K562 (cell line): ENCODE measurements at regions not wholly inside any gene's neighbourhood (a gene's known extent, or its start where the extent isn't known, plus 50 kb on each side); places are given as distances from the start of the nearest gene placed in this dataset.

Experiments
- CTBP1 ChIP-seq: fragments of 450-650 bp; IDR thresholded peaks from 2 replicates; pipeline ENCODE4 v1.6.1; 2016; ENCODE audit warnings: borderline replicate concordance
- HDAC1 ChIP-seq, 2 experiments: fragments of 450-650 bp; IDR thresholded peaks; 2 replicates each; pipeline ENCODE4 v1.6.1; 2016 to 2017; ENCODE audit warnings: inconsistent platforms in 1 of 2, mild to moderate bottlenecking in 1 of 2, moderate library complexity in 1 of 2
- MYBL2 ChIP-seq, 2 experiments: fragments of 450-650 bp in 1 of 2; sonication (generic) in 1 of 2; formaldehyde crosslinking in 1 of 2; IDR thresholded peaks; 2 replicates each; pipeline versions ENCODE4 v1.6.1 to v1.8.1; 2017 to 2022; ENCODE audit warnings: borderline replicate concordance in 1 of 2, inconsistent platforms in 1 of 2, low read depth in 1 of 2, mild to moderate bottlenecking in 1 of 2, missing genetic modification reagents in 1 of 2, moderate library complexity in 1 of 2
- PTBP1 ChIP-seq: fragments of 200-400 bp; formaldehyde crosslinking; IDR thresholded peaks from 2 replicates; pipeline ENCODE4 v1.6.1; 2017; ENCODE audit warnings: low read depth, low read length
- PURB ChIP-seq: sonication (generic); formaldehyde crosslinking; IDR thresholded peaks from 2 replicates; pipeline ENCODE4 v1.9.0; 2021; ENCODE audit warnings: low read depth, mild to moderate bottlenecking, missing genetic modification reagents
- SMAD2 ChIP-seq: fragments of 150-350 bp; IDR thresholded peaks from 2 replicates; pipeline ENCODE4 v1.6.1; 2014; ENCODE audit warnings: low read depth, mild to moderate bottlenecking, low read length
- ZNF436 ChIP-seq: fragments of 250-450, 450-650 bp; sonication (Bioruptor Pico); formaldehyde crosslinking; IDR thresholded peaks from 2 replicates; pipeline ENCODE4 v1.7.0; 2020; ENCODE audit warnings: mild to moderate bottlenecking
- ZNF444 ChIP-seq: fragments of 250-450 bp; sonication (Bioruptor Pico); IDR thresholded peaks from 2 replicates; pipeline ENCODE4 v1.4.0; 2020; ENCODE audit warnings: mild to moderate bottlenecking, moderate library complexity
- ZNF57 ChIP-seq: fragments of 450-650 bp; formaldehyde crosslinking; IDR thresholded peaks from 2 replicates; pipeline ENCODE4 v1.4.0; 2020; ENCODE audit warnings: mild to moderate bottlenecking, moderate library complexity
- TF ChIP-seq, protein P1 (sequence below): sonication (generic); formaldehyde crosslinking; IDR thresholded peaks from 2 replicates; pipeline ENCODE4 v1.8.0; 2022; ENCODE audit warnings: mild to moderate bottlenecking, missing genetic modification reagents
- TF ChIP-seq, protein P2 (sequence below), 2 experiments: fragments of 450-650 bp; IDR thresholded peaks; 2 replicates each; pipeline ENCODE4 v1.6.1; 2016; ENCODE audit warnings: mild to moderate bottlenecking in 2 of 2, borderline replicate concordance in 1 of 2, low read depth in 1 of 2, moderate library complexity in 1 of 2
- TF ChIP-seq, protein P3 (sequence below): fragments of 250-450 bp; sonication (Bioruptor Pico); IDR thresholded peaks from 2 replicates; pipeline ENCODE4 v1.5.1; 2021; ENCODE audit warnings: mild to moderate bottlenecking
- TF ChIP-seq, protein P4 (sequence below), 3 experiments: fragments of 200-800 bp in 1 of 3; fragments of 250-450 bp in 1 of 3; fragments of 450-650 bp in 1 of 3; sonication (Bioruptor Pico) in 1 of 3; sonication (Bioruptor generic) in 1 of 3; formaldehyde crosslinking in 1 of 3; IDR thresholded peaks; 2 replicates each; pipeline versions ENCODE4 v1.6.1 to v1.8.0; 2016 to 2022; ENCODE audit warnings: mild to moderate bottlenecking in 2 of 3, missing genetic modification characterization in 2 of 3, missing compliant biosample characterization in 1 of 3, moderate library complexity in 1 of 3

DNA sequence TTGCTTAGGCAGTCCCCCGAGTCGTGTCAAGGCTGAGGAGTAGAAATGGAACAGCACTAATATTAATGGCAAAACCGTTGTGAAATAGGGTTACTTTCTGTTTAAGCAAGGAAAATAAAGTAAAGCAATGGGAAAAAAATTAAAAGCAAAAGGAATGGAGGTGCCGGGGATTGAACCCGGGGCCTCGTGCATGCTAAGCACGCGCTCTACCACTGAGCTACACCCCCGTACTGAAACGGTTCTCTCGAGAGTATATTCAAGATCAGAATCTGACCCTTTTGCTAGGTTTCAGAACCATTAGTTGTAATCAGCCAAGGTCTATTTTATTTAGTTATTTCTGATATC is 85.5 kb downstream of the TRIM27 start (continued):
- TF ChIP-seq, protein P1, sequence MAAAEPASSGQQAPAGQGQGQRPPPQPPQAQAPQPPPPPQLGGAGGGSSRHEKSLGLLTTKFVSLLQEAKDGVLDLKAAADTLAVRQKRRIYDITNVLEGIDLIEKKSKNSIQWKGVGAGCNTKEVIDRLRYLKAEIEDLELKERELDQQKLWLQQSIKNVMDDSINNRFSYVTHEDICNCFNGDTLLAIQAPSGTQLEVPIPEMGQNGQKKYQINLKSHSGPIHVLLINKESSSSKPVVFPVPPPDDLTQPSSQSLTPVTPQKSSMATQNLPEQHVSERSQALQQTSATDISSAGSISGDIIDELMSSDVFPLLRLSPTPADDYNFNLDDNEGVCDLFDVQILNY (CRISPR knock-in tag): no peak
- TF ChIP-seq ZNF444 (CRISPR knock-in tag): no peak
- peak; percentile 6 to 99 for TF ChIP-seq HDAC1 (IDR thresholded peaks at IDR 0.05)
- no peak for TF ChIP-seq PURB (CRISPR knock-in tag)
- TF ChIP-seq, protein P2, sequence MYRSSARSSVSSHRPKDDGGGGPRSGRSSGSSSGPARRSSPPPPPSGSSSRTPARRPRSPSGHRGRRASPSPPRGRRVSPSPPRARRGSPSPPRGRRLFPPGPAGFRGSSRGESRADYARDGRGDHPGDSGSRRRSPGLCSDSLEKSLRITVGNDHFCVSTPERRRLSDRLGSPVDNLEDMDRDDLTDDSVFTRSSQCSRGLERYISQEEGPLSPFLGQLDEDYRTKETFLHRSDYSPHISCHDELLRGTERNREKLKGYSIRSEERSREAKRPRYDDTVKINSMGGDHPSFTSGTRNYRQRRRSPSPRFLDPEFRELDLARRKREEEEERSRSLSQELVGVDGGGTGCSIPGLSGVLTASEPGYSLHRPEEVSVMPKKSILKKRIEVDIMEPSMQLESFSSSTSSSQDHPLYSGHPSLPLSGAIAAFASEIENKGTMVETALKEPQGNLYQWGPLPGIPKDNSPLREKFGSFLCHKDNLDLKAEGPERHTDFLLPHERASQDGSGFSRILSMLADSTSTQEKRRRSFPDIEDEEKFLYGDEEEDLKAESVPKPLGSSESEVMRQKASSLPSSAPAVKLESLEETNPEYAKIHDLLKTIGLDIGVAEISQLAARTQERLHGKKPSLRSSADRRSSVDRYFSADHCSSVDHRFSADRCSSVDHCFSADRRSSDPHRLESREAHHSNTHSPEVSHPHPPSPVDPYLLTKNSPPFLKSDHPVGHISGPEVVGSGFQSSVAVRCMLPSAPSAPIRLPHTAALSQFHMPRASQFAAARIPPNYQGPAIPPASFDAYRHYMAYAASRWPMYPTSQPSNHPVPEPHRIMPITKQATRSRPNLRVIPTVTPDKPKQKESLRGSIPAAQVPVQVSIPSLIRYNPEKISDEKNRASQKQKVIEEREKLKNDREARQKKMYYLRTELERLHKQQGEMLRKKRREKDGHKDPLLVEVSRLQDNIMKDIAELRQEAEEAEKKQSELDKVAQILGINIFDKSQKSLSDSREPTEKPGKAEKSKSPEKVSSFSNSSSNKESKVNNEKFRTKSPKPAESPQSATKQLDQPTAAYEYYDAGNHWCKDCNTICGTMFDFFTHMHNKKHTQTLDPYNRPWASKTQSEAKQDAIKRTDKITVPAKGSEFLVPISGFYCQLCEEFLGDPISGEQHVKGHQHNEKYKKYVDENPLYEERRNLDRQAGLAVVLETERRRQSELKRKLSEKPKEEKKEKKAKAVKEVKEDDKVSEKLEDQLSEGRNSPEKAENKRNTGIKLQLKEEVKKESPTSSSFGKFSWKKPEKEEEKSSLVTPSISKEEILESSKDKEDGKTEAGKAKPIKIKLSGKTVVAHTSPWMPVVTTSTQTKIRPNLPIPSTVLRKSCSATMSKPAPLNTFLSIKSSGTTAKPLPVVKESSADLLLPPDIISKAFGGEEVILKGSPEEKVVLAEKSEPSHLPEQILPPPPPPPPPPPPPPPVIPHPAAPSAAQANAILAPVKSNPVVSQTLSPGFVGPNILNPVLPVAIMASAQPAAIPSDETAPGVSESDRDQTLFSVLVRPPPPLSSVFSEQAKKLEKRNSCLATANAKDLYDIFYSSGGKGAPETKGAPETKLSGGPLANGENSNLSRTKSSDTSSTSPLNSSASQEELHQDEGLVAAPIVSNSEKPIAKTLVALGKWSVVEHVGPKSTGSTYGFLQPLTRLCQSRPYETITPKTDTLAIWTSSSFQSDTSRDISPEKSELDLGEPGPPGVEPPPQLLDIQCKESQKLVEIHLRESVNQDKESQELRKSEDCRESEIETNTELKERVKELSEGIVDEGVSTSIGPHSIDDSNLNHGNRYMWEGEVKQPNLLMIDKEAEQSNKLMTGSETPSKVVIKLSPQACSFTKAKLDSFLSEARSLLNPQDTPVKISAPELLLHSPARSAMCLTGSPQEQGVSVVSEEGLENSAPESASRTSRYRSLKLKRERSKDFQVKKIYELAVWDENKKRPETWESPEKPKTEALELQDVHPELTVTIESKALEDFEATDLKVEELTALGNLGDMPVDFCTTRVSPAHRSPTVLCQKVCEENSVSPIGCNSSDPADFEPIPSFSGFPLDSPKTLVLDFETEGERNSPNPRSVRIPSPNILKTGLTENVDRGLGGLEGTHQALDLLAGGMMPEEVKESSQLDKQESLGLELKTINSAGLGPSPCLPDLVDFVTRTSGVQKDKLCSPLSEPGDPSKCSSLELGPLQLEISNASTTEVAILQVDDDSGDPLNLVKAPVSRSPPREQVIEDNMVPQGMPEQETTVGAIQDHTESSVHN (IDR thresholded peaks at IDR 0.05; ENCODE audit: borderline replicate concordance in 1 of 2, low read depth in 1 of 2): no peak
- TF ChIP-seq, protein P3, sequence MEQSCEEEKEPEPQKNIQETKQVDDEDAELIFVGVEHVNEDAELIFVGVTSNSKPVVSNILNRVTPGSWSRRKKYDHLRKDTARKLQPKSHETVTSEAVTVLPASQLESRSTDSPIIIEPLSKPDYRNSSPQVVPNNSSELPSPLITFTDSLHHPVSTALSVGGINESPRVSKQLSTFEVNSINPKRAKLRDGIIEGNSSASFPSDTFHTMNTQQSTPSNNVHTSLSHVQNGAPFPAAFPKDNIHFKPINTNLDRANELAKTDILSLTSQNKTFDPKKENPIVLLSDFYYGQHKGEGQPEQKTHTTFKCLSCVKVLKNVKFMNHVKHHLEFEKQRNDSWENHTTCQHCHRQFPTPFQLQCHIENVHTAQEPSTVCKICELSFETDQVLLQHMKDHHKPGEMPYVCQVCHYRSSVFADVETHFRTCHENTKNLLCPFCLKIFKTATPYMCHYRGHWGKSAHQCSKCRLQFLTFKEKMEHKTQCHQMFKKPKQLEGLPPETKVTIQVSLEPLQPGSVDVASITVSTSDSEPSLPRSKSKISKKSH: no peak
- TF ChIP-seq PTBP1: no peak
- TF ChIP-seq ZNF436: 0 out of 2 replicates have a peak, but pooled peaks have one; percentile 48
- TF ChIP-seq, protein P4, sequence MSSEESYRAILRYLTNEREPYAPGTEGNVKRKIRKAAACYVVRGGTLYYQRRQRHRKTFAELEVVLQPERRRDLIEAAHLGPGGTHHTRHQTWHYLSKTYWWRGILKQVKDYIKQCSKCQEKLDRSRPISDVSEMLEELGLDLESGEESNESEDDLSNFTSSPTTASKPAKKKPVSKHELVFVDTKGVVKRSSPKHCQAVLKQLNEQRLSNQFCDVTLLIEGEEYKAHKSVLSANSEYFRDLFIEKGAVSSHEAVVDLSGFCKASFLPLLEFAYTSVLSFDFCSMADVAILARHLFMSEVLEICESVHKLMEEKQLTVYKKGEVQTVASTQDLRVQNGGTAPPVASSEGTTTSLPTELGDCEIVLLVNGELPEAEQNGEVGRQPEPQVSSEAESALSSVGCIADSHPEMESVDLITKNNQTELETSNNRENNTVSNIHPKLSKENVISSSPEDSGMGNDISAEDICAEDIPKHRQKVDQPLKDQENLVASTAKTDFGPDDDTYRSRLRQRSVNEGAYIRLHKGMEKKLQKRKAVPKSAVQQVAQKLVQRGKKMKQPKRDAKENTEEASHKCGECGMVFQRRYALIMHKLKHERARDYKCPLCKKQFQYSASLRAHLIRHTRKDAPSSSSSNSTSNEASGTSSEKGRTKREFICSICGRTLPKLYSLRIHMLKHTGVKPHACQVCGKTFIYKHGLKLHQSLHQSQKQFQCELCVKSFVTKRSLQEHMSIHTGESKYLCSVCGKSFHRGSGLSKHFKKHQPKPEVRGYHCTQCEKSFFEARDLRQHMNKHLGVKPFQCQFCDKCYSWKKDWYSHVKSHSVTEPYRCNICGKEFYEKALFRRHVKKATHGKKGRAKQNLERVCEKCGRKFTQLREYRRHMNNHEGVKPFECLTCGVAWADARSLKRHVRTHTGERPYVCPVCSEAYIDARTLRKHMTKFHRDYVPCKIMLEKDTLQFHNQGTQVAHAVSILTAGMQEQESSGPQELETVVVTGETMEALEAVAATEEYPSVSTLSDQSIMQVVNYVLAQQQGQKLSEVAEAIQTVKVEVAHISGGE (CRISPR knock-in tag; IDR thresholded peaks at IDR 0.05): no peak; a peak in 1 of 6 replicates
- no peak for TF ChIP-seq CTBP1
- TF ChIP-seq MYBL2 (IDR thresholded peaks at IDR 0.05; ENCODE audit: low read depth): no peak; the same call in 1 of the 2 replicates
- no peak for TF ChIP-seq MYBL2 (CRISPR knock-in tag; IDR thresholded peaks at IDR 0.05; ENCODE audit: borderline replicate concordance)
- no peak for TF ChIP-seq SMAD2
- TF ChIP-seq ZNF57 (CRISPR knock-in tag): no peak
